BJ (cell line): ENCODE measurements at regions not wholly inside any gene's neighbourhood (a gene's known extent, or its start where the extent isn't known, plus 50 kb on each side); places are given as distances from the start of the nearest gene placed in this dataset.

Source experiments
- CTCF ChIA-PET: fragments of 350-600 bp; formaldehyde crosslinking; extraction: SDS; loops from one replicate; lab custom pipeline; 2021; ENCODE audit warnings: antibody characterized with exemption, inconsistent platforms; lab: Yijun Ruan, JAX
- POLR2A ChIA-PET: fragments of 300-600 bp; sonication (Branson Sonifier 250); formaldehyde crosslinking; extraction: SDS; loops from one replicate; lab custom pipeline; 2021; ENCODE audit warnings: antibody characterized with exemption; lab: Charles Lee
- DNase-seq: peaks from one replicate; pipeline ENCODE4 v3.0.0-alpha.2; 2011; ENCODE audit warnings: low read depth
- H3K27me3 ChIP-seq: 2 replicates; pipeline ENCODE4 v1.6.0; 2011; ENCODE audit warnings: low read length; ENCODE audit not compliant: control insufficient read depth, insufficient read depth
- H3K36me3 ChIP-seq: 2 replicates; pipeline ENCODE4 v1.5.1; 2011; ENCODE audit warnings: low read length; ENCODE audit not compliant: control insufficient read depth, insufficient read depth
- H3K4me3 ChIP-seq: 2 replicates; pipeline ENCODE4 v1.5.1; 2011; ENCODE audit warnings: low read depth, mild to moderate bottlenecking, control low read depth, low read length
- CTCF ChIP-seq: IDR thresholded peaks from 2 replicates; pipeline ENCODE4 v1.5.1; 2011; ENCODE audit warnings: low read depth, mild to moderate bottlenecking, control low read depth, inconsistent platforms, low read length, moderate library complexity; ENCODE audit not compliant: insufficient read depth

- TF ChIP-seq CTCF: no peak
- no peaks in the 10 kb centered on the region for H3K27me3 ChIP-seq
- no peaks in the 10 kb centered on the region for H3K36me3 ChIP-seq
- ChIA-PET CTCF (interaction anchor here (0.6 to 3.5 kb wide), 4 partner anchors 23 to 323 kb away, joined by 3 to 12 read pairs (median 3); no protein-coding TSS in a partner anchor), POLR2A (no interaction called here)
- DNase-seq: no peak
- no peak overlapping the region for H3K4me3 ChIP-seq
Observed at GRCh38 chr15:57883701-57884100, 177.2 kb downstream of the POLR2M start.

- DNase-seq: no peak
- no peak for TF ChIP-seq CTCF
- ChIA-PET CTCF (no interaction called here), POLR2A (no interaction called here)
- H3K4me3 ChIP-seq: no peak overlapping the region
- H3K36me3 ChIP-seq: no peaks in the 10 kb centered on the region
- H3K27me3 ChIP-seq: no peaks in the 10 kb centered on the region
Observed at GRCh38 chr15:57884936-57885335, 178.4 kb downstream of the POLR2M start.

GRCh38 chr15:57885435-57885834, 178.9 kb downstream of the POLR2M start:
- CTCF ChIA-PET: no interaction called here
- Histone ChIP-seq H3K36me3 (no peaks in the 10 kb centered on the region), H3K4me3 (no peak overlapping the region), H3K27me3 (no peaks in the 10 kb centered on the region)
- POLR2A ChIA-PET: no interaction called here
- no peak for TF ChIP-seq CTCF
- DNase-seq: no peak

- ChIA-PET CTCF (no interaction called here), POLR2A (no interaction called here)
- no peak for TF ChIP-seq CTCF
- Histone ChIP-seq H3K36me3 (no peaks in the 10 kb centered on the region), H3K4me3 (no peak overlapping the region), H3K27me3 (no peaks in the 10 kb centered on the region)
- no peak for DNase-seq
Observed at GRCh38 chr15:57887825-57888224, 177.7 kb downstream of the ALDH1A2 start.

- DNase-seq: no peak
- CTCF ChIA-PET: interaction anchor here (0.7 to 1.1 kb wide), 4 partner anchors 9 to 181 kb away, joined by 3 to 4 read pairs (median 3); no protein-coding TSS in a partner anchor
- TF ChIP-seq CTCF: no peak
- Histone ChIP-seq H3K36me3 (no peaks in the 10 kb centered on the region), H3K27me3 (no peaks in the 10 kb centered on the region), H3K4me3 (no peak overlapping the region)
- POLR2A ChIA-PET: no interaction called here
Observed at GRCh38 chr15:57890351-57890750, 175.2 kb downstream of the ALDH1A2 start.
